ENCODE measurements at regions not wholly inside any gene's neighbourhood (a gene's known extent, or its start where the extent isn't known, plus 50 kb on each side); places are given as distances from the start of the nearest gene placed in this dataset.

DNA sequence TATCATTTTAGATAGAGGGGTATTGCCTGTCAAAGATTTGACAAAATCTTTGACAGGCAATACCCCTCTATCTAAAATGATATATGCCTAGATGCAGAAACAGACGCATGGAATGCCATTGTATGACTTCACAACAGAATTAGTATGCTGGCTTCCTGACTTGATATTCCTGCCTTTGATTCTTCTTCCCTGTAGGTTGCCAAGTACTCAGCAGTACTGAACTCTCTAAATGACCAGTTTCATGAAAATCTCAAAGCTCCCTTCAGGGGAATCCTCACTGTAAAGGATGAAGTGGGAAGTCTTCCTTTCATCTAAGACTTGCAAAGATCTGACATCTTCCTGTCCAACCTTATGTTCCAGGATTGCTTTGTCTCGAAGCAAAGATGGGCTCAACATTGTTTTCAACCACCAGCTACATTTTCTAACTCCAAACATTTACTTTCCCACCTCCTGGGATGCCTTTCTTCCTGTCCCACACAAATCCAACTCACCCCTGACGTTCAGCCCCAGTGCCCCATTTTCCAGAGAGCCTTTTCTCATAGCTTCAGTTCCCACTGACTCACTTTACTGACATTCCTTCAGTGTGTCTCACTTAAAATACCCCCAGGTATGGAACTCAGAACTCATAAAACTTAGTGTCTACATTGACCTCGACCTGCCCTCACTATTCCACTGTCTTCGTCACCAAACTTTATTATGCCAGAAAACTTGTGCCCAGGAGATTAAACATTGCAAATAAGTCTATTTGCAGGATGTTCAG, 67.3 kb upstream of the KCNJ6 start:
- TF ChIP-seq, protein P1, sequence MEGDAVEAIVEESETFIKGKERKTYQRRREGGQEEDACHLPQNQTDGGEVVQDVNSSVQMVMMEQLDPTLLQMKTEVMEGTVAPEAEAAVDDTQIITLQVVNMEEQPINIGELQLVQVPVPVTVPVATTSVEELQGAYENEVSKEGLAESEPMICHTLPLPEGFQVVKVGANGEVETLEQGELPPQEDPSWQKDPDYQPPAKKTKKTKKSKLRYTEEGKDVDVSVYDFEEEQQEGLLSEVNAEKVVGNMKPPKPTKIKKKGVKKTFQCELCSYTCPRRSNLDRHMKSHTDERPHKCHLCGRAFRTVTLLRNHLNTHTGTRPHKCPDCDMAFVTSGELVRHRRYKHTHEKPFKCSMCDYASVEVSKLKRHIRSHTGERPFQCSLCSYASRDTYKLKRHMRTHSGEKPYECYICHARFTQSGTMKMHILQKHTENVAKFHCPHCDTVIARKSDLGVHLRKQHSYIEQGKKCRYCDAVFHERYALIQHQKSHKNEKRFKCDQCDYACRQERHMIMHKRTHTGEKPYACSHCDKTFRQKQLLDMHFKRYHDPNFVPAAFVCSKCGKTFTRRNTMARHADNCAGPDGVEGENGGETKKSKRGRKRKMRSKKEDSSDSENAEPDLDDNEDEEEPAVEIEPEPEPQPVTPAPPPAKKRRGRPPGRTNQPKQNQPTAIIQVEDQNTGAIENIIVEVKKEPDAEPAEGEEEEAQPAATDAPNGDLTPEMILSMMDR (IDR thresholded peaks at IDR 0.05; ENCODE audit: insufficient read depth, missing control alignments): no peak
- FAIRE-seq: no peak
- no peak for DNase-seq (ENCODE audit: insufficient read length, low spot score)

- TF ChIP-seq, protein P1 (IDR thresholded peaks at IDR 0.05; ENCODE audit: insufficient read depth, missing control alignments): no peak
- DNase-seq (ENCODE audit: insufficient read length, low spot score) (no peak), FAIRE-seq (no peak)
Measured at GRCh38 chr21:37984416-37984815, 68.2 kb upstream of the KCNJ6 start.

- no peak for FAIRE-seq
- DNase-seq (ENCODE audit: insufficient read length, low spot score): no peak
- TF ChIP-seq, protein P1 (IDR thresholded peaks at IDR 0.05; ENCODE audit: insufficient read depth, missing control alignments): no peak
Measured at GRCh38 chr21:37986000-37986399, 69.7 kb upstream of the KCNJ6 start.

- TF ChIP-seq, protein P1 (IDR thresholded peaks at IDR 0.05; ENCODE audit: insufficient read depth, missing control alignments): no peak
- DNase-seq (ENCODE audit: insufficient read length, low spot score) (no peak), FAIRE-seq (no peak)
Measured at GRCh38 chr21:37986751-37987399, 70.6 kb upstream of the KCNJ6 start.

DNA sequence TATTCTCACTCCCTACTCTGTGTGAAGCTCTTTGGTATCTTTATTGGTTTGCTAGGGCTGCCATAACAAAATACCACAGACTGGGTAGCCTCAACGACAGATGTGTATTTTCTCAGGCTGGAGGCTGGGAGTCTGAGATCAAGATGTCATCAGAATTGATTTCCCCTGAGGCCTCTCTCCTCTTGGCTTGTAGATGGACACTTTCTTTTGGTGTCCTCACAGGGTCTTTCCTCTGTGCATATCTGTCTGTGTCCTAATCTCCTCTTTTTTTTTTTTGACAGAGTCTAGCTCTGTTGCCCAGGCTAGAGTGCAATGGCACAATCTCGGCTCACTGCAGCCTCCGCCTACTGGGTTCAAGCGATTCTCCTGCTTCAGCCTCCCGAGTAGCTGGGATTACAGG, 71.4 kb upstream of the KCNJ6 start:
- TF ChIP-seq, protein P1 (IDR thresholded peaks at IDR 0.05; ENCODE audit: insufficient read depth, missing control alignments): no peak
- FAIRE-seq: no peak
- no peak for DNase-seq (ENCODE audit: insufficient read length, low spot score)

DNA sequence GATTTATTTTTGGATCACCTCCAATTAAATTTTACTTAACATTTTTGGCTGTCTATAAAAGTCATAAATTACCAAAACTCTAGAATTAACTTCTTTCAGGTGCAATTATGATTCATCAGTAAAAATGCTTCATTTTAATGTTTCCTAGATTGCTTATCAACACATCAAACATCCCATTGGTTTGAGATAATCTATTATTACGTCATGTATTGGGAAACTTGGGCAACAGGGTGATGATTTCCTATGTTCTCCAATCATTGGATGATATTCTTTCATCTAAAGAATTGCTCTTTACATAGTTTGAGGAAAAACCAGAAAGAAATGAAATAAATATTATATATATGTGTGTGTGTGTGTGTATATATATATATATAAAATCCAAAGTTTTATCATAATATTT, 76.8 kb upstream of the KCNJ6 start:
- FAIRE-seq: no peak
- TF ChIP-seq, protein P1 (IDR thresholded peaks at IDR 0.05; ENCODE audit: insufficient read depth, missing control alignments): no peak
- DNase-seq (ENCODE audit: insufficient read length, low spot score): no peak

GRCh38 chr21:37994211-37994610, 78.0 kb upstream of the KCNJ6 start:
- DNase-seq (ENCODE audit: insufficient read length, low spot score) (no peak), FAIRE-seq (no peak)
- TF ChIP-seq, protein P1 (IDR thresholded peaks at IDR 0.05; ENCODE audit: insufficient read depth, missing control alignments): no peak
